GM23248 (cell line): ENCODE measurements at regions not wholly inside any gene's neighbourhood (a gene's known extent, or its start where the extent isn't known, plus 50 kb on each side); places are given as distances from the start of the nearest gene placed in this dataset.

Source experiments
- EZH2 ChIP-seq: fragments of 200-600 bp; sonication (generic); IDR thresholded peaks from 2 replicates; pipeline ENCODE4 v1.6.1; 2018; ENCODE audit warnings: antibody characterized with exemption, mild to moderate bottlenecking; ENCODE audit not compliant: insufficient read depth, poor library complexity, severe bottlenecking
- EZH2phosphoT487 ChIP-seq: fragments of 200-600 bp; sonication (generic); IDR thresholded peaks from 2 replicates; pipeline ENCODE4 v1.6.1; 2018; ENCODE audit warnings: antibody characterized with exemption, moderate library complexity, mild to moderate bottlenecking, low read depth; ENCODE audit not compliant: insufficient read depth

- TF ChIP-seq EZH2phosphoT487 (no peak), EZH2 (no peak)
These were observed 135.4 kb downstream of the SMIM20 start for GRCh38 chr4:26049447-26049846.
